GM10266 (cell line): ENCODE measurements at regions not wholly inside any gene's neighbourhood (a gene's known extent, or its start where the extent isn't known, plus 50 kb on each side); places are given as distances from the start of the nearest gene placed in this dataset.
"Not testable (repeated sequence)": the region's sequence is repeated elsewhere in the genome, so short reads cannot be mapped to it uniquely, and the experiment has no call there.

Experiments
- DNase-seq: peaks from one replicate; pipeline ENCODE4 v3.0.0; 2012; ENCODE audit errors: extremely low spot score
- CTCF ChIP-seq: IDR thresholded peaks from 2 replicates; pipeline ENCODE4 v1.5.1; 2012; ENCODE audit warnings: mild to moderate bottlenecking, low read depth; ENCODE audit not compliant: control insufficient read depth, insufficient read depth; ENCODE audit errors: missing control alignments

DNA sequence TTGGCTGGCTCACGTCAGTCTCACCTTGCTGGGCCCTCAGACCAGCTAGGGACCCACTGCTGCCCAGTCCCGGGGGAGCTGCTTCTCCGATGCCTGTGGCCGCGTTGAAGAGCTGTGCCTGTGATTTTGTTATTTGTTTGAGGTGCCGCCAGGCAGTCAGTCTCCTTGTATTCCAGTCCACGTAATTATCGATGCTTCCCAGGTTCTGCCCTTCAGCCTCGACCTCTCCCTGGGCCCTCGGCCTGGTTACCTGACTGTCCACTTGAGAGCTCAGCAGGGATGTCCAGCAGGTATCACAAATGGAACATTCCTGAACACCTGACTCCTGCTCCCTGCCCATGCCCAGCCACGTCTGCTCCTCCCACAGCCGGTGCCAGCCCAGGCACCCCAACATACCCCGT lies 195.9 kb upstream of the HS6ST1 start:
- DNase-seq, result no peak
- no peak for TF ChIP-seq CTCF

GRCh38 chr2:128516938-128517337 lies 198.3 kb upstream of the HS6ST1 start:
- DNase-seq, result no peak
- TF ChIP-seq CTCF, result no peak

DNA sequence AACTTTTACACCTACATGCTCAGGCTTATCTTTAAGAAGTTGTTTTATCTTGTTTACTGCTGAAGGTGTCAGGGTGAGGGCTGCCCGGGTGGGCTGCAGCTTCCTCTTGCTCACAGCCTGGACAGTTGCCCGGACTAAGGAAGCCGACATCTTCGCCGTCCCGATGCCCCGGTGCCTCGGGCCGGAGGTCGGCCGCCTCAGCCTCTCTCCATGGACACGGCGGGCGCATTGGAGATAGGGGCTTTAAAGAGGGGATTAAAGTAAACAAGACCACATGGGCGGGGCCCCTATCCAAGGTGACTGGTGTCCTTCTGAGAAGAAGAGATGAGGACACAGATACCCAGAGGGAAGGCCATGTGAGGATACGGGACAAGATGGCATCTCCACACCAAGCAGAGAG lies 200.4 kb upstream of the HS6ST1 start:
- not testable (repeated sequence) for DNase-seq

- DNase-seq, result no peak
- no peak for TF ChIP-seq CTCF
Observed at GRCh38 chr2:128519517-128520215, 201.0 kb upstream of the HS6ST1 start.

DNA sequence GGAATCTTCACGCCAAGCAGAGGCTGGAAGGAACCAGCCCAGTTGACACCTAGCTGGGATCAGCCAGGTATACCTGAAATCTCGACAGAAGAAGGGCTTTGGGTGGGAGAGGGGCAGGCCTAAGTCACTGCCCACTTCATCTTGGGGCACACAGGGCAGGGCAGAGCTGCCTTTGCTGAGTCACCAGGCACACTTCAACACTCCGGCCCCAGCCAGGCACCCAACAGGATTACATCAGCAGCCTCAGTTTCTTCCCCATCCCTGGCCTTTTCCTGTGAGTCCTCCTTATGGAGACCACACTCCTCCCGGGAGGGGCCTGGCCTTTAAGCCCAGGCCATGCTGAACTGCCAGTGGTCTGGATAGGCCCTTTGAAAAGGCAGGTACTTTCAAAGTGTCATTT lies 201.7 kb upstream of the HS6ST1 start:
- TF ChIP-seq CTCF, result no peak
- no peak for DNase-seq

- no peak for TF ChIP-seq CTCF
Observed at GRCh38 chr2:128520791-128521190, 202.1 kb upstream of the HS6ST1 start.

DNA sequence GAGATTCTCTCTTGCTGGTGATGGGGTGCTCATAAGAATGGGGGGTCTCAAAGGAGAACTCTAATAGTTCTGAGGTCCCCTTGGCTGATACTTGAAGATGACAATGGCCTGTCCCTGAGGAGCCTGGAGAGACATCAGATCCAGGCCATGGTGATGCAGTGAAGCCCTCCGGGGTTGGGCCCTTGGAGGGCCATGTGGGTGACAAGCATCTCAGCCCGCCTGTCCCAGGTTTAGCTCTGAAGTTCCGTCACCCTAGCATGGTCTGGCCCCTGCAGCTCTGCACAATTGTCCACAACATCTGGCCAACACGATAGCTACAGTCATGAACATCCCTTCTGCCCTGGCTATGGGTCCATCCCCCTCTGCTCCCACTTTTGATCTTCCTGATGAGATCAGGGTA lies 202.8 kb upstream of the HS6ST1 start:
- TF ChIP-seq CTCF, result no peak
- no peak for DNase-seq

More at GRCh38 chr2:128520791-128521190, 202.1 kb upstream of the HS6ST1 start:
- peak; percentile 53 for DNase-seq

- no peak for TF ChIP-seq CTCF
Observed at GRCh38 chr2:128522829-128523228, 204.2 kb upstream of the HS6ST1 start.

More at GRCh38 chr2:128522829-128523228, 204.2 kb upstream of the HS6ST1 start:
- no peak for DNase-seq
